HG03342 (cell line): ENCODE measurements at regions not wholly inside any gene's neighbourhood (a gene's known extent, or its start where the extent isn't known, plus 50 kb on each side); places are given as distances from the start of the nearest gene placed in this dataset.

Experiments used
- ATAC-seq: cut with Tn5 transposase; IDR thresholded peaks from one replicate; pipeline ENCODE4 v1.9.1; 2021; ENCODE audit warnings: mild to moderate bottlenecking, moderate library complexity; ENCODE audit not compliant: unreplicated experiment

- ATAC-seq: no peak
Measured at GRCh38 chr12:65622056-65622455, 202.2 kb upstream of the HMGA2 start.

- ATAC-seq: no peak
Measured at GRCh38 chr12:65623507-65623906, 200.8 kb upstream of the HMGA2 start.

GRCh38 chr12:65624554-65625086, 199.7 kb upstream of the HMGA2 start:
- ATAC-seq: no peak

DNA sequence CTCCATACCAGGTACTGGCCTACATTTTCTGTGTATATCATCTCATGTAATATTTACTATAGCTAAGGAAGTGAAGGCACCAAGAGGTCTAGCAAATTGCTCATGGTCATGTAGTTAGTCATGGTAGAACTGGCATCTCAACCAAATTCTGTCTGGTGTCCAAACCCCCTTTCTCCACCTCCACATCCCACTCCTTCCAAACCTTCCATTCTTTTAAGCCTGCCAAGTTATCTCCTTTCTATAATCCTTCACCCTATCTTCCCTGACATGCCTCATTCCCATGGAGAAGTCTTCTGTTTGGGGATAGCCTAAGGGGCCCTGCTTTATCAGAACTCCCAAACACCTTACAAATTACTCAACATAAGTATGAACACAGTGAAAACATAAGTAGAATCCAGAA, 196.2 kb upstream of the HMGA2 start:
- no peak for ATAC-seq

DNA sequence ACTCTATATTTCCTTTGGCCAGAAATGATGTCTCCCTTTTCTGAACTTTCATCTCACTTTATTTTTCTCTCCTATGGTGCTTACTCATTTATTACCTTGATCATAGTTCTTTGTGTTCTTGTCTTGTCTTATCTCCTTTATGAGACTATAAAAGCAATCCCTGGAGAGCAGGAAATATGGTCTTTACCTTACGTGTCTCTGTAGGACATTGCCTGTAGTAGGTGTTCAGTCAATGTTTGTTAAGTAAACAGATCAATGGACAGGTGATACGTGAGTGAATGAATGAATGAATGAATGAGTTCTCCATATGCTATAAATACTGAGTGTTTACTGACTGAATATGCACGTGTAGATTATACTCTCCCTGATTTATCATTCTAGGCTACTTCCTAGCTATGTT, 193.7 kb upstream of the HMGA2 start:
- no peak for ATAC-seq

GRCh38 chr12:65631621-65632111, 192.6 kb upstream of the HMGA2 start:
- no peak for ATAC-seq

DNA sequence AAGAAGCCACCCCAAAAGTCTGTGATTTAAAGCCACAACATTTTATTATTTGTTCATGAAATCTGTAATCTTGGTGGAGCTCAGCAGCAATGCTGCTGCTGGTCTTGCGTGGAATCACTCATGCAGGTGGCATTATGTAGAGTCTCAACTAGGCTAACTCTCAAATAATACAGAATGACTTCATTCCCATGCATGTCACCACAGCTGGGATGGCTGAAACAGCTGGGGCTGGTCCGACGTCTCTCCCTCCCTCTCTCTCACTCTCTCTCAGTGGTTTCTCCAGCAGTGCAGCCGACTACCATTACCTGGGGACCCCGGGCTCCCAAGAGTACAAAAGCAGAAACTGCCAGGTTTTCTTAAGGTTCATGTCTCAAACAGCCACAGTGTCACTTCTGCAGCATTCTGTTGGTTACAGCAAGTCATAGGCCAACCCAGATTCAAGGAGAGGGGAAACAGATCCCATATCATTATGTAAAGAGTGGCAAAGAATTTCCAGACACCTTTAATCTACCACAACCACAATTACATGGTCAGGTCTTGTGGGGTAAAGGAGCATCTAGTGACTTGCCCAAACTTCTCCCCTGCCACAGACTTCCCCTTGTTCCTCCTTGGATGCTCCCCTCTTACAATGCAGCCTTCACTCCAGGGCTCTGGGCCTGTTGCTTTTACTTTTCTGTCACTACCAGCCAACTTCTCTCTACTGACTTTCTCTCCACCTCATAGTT, 192.0 kb upstream of the HMGA2 start:
- no peak for ATAC-seq

DNA sequence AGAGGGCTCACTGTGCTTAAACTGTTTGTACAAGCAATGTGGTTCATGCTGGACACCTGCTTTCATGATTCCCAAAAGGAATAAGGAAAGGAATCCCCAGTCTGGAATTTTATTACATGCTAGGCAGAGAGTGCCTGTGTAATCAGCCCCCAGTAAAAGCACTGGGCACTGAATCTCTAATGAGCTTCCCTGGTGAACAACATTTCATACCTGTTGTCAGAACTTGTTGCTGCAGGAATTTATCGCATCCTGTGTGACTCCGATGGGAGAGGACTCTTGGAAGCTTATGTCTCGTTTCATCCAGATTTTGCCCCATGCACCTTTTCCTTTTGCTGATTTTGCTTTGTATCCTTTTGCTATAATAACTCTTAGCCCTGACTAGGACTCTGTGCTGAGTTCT, 190.2 kb upstream of the HMGA2 start:
- no peak for ATAC-seq

DNA sequence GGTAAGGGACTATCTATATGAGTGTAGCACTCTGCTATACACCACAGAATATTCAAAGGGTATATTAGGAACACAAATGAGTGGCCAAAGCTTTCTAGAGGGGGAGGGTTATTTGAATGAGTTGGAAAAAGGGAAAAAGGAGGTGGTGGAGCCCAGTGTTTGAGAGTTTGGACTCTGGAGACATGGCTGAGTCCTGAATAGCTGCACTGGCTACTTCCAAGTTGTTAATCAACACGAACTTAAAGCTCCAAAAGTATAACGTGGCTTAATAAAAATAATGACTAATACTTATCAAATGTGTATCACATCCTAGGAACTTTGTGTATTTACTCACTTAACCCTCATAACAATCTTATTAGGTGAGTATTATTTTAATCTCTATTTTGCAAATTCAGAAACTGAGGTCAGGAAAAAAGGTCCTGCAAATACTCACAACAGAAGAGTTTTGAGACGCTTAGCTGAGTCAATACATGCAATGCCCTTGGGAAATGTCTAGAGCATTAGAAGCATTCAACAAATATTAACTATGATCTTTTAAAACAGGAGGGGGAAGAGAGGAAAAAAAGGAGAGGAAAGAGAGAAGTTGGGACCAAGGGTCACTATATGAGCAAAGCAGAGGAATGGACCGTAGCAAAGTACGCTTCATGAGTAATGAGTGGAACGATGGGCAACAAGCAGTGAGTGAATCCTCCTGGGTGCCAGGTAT, 189.5 kb upstream of the HMGA2 start:
- ATAC-seq: no peak

DNA sequence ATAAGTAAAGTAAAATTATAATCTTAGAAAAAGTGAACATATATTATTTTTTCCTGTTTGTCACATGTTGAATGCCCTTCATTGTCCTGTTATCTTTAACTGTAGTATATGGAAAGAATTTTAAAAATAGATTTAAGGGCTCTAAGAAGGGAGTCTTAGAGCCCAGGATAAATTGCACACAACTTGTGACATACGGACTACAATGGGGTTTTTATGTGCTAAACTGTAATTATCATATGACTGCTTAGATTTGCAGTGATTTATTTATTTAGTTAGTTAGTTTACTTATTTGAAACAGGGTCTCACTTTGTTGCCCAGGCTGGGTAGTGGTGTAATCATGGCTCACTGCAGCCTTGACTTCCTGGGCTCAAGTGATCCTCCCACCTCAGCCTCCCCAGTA, 187.8 kb upstream of the HMGA2 start:
- ATAC-seq: no peak

GRCh38 chr12:65637150-65637549, 187.1 kb upstream of the HMGA2 start:
- no peak for ATAC-seq

- no peak for ATAC-seq
Measured at GRCh38 chr12:65637774-65638173, 186.5 kb upstream of the HMGA2 start.

GRCh38 chr12:65638324-65638723, 186.0 kb upstream of the HMGA2 start:
- ATAC-seq: no peak

DNA sequence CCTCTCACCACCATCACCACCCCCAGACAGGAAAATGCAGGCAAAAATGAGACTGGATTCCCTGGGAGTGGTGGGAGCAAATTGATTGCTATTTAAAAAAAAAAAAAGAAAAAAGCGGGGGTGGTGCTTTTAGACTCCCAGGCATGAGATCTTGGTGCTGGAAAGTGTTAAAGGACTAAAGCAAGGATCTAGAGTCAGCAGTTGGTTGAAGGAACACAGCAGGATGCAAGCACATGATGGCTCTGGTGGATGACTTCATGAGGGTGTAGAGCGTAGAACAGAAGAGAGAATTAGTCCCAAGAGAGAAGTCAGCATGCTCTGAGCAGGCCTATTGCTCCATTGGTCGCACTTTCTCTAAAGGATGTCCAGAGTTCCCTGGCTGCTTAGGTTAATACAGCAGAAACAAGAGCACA, 183.8 kb upstream of the HMGA2 start:
- ATAC-seq: no peak

GRCh38 chr12:65642061-65642661, 182.1 kb upstream of the HMGA2 start:
- no peak for ATAC-seq

DNA sequence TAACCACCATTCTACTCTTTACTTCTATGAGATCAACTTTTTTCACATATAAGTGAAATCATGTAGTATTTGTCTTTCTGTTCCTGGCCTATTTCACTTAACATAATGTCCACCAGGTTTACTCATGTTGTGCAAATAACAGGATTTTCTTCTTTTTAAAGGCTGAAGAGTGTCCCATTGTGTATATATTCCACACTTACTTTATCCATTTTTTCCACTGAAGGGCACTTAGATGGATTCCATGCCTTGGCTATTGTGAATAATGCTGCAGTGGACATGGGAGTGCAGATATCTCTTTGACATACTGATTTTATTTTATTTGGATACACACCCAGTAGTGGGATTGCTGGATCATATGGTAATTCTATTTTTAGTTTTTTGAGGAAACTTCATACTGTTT, 181.1 kb upstream of the HMGA2 start:
- no peak for ATAC-seq

DNA sequence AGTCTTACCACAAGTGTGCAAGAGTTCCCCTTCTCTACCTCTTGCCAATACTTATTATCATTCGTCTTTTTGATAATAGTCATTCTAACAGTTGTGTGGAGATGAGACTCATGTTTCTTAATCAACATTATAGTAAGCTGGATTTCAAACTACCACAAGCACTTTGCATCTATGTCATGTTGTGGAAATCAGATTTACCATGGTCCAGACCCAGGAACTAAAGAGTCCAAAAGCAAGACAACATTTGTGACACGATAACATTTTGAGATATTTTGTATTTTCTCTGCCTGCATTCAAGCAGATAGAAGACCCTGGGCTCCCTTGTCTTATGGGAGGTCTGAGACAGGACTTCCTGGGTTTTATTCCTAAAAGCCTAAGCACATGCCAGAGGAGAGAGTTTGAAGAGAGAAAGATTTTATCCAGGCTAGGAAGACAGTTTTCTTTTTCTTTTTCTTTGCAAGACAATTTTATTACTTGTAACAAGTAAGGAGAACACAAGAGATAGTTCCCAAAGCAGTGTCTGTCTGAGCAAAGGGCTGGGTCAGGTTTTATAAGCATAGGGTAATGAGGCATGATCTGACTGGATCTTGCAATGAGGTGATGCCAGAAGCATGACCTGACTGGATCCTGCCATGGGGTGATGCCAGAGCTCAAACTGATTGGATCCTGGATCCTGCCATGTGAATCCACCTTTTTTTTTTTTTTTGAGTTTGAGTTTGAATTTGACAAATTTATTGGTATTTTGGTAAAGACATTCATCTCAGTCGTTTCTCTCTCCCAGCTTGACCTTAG, 180.5 kb upstream of the HMGA2 start:
- ATAC-seq: no peak

- no peak for ATAC-seq
Measured at GRCh38 chr12:65646127-65646643, 178.1 kb upstream of the HMGA2 start.

- ATAC-seq: no peak
Measured at GRCh38 chr12:65647074-65647473, 177.2 kb upstream of the HMGA2 start.

DNA sequence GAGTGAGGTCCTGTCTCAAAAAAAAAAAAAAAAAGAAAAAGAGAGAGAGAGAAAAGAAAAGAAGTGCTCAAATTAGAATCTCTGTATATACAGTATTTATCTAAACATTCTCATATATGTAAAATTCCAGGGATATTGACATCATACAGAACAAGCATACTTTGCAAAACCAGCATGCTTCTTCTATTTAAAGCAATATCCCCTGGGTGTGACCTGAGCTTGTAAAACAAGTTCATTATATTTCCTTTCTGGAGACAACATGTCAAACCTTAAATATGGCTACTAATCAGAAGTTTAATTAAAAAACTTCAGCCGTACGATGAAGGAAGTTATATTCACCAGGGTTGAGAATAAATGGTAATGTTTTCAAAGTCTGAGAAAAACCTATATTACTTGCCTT, 175.8 kb upstream of the HMGA2 start:
- ATAC-seq: no peak

- ATAC-seq: no peak
Measured at GRCh38 chr12:65649126-65649525, 175.2 kb upstream of the HMGA2 start.
